LNCaP clone FGC (cell line): ENCODE measurements at regions not wholly inside any gene's neighbourhood (a gene's known extent, or its start where the extent isn't known, plus 50 kb on each side); places are given as distances from the start of the nearest gene placed in this dataset.

ENCODE experiments used
- DNase-seq: peaks from one replicate; pipeline ENCODE4 v3.0.0-alpha.2; 2011; ENCODE audit warnings: low read depth
- H3K4me3 ChIP-seq: 2 replicates; pipeline ENCODE4 v1.5.1; 2011; ENCODE audit warnings: mild to moderate bottlenecking, low read depth, low read length, control low read depth
- CTCF ChIP-seq: IDR thresholded peaks from 2 replicates; pipeline ENCODE4 v1.5.1; 2012; ENCODE audit warnings: mild to moderate bottlenecking; ENCODE audit not compliant: control insufficient read depth, insufficient read depth; ENCODE audit errors: extremely low read depth

DNA sequence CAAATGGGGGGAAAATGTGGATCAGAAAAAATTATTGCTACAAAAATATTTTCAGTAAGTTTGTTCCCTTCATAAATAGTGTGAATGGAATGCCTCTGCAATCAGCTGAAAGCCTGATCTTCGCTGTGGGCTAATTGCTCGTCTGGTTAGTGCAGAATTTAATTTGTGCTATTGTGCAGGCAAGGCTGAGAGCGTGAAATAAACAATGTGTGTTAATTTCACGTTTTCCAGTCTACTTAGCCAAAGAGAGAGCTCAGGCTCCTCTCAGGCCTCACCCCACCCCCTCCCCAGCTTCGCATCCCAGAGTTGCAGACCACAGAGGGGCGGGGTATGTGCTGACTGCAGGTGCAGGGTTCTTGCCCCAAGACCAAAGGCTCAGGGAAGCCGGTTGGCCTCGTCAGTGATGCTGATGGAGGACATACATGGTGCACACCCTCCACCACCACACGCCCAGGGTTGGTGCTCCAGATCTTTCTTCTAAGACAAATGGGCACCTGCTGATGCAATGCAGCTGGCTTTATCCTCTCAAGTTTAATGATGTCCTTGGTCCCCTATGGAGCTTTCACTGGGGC is 302.6 kb upstream of the SLC14A2 start:
- TF ChIP-seq CTCF: no peak
- DNase-seq: no peak
- no peak overlapping the region for H3K4me3 ChIP-seq

- TF ChIP-seq CTCF: no peak
- H3K4me3 ChIP-seq: no peak overlapping the region
- DNase-seq: no peak
These were observed 299.1 kb upstream of the SLC14A2 start for GRCh38 chr18:45316127-45316526.

- DNase-seq: no peak
- H3K4me3 ChIP-seq: no peak overlapping the region
- TF ChIP-seq CTCF: no peak
These were observed 297.2 kb upstream of the SLC14A2 start for GRCh38 chr18:45317948-45318640.

- no peak for DNase-seq
- H3K4me3 ChIP-seq: no peak overlapping the region
- no peak for TF ChIP-seq CTCF
These were observed 294.6 kb upstream of the SLC14A2 start for GRCh38 chr18:45320724-45321123.

GRCh38 chr18:45321520-45321919 is 293.8 kb upstream of the SLC14A2 start:
- no peak for TF ChIP-seq CTCF
- no peak for DNase-seq
- no peak overlapping the region for H3K4me3 ChIP-seq

- DNase-seq: no peak
- no peak overlapping the region for H3K4me3 ChIP-seq
- TF ChIP-seq CTCF: no peak
These were observed 292.9 kb upstream of the SLC14A2 start for GRCh38 chr18:45322343-45322742.

DNA sequence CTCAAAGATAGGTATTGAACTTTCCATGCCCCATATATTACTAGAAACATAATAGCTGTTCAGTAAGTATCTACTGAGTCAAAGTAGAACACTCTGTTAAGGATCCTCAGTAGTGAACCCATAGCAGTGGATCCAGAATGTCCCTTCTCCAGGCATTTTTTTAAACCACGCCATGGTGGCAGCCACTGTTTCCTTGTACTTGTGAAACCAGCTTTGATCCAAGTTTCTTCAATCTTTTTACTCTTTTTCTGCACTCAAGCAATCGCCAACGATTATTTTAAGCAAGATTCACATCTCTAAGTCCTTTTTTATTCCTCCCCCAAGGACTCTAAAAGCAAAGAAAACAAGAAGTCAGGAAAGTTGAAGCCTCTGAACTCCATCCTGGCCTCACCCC is 291.2 kb upstream of the SLC14A2 start:
- TF ChIP-seq CTCF: no peak
- DNase-seq: no peak
- H3K4me3 ChIP-seq: no peak overlapping the region
